Skin epidermis (tissue), 12 donors: ENCODE measurements at regions not wholly inside any gene's neighbourhood (a gene's known extent, or its start where the extent isn't known, plus 50 kb on each side); places are given as distances from the start of the nearest gene placed in this dataset.
"Not testable (repeated sequence)": the region's sequence is repeated elsewhere in the genome, so short reads cannot be mapped to it uniquely, and the experiment has no call there.

Source experiments
- H3K27ac ChIP-seq, 21 experiments: fragments of 200-600 bp; sonication (generic) in 11 of 21; one replicate each; pipeline ENCODE4 v1.5.0; 2020; ENCODE audit warnings: mild to moderate bottlenecking in 3 of 21, inconsistent platforms in 2 of 21, moderate library complexity in 2 of 21
- H3K4me3 ChIP-seq, 7 experiments: fragments of 200-600 bp; sonication (generic) in 2 of 7; one replicate each; pipeline ENCODE4 v1.5.0; 2020; ENCODE audit warnings: inconsistent platforms in 2 of 7, mild to moderate bottlenecking in 2 of 7, moderate library complexity in 1 of 7

DNA sequence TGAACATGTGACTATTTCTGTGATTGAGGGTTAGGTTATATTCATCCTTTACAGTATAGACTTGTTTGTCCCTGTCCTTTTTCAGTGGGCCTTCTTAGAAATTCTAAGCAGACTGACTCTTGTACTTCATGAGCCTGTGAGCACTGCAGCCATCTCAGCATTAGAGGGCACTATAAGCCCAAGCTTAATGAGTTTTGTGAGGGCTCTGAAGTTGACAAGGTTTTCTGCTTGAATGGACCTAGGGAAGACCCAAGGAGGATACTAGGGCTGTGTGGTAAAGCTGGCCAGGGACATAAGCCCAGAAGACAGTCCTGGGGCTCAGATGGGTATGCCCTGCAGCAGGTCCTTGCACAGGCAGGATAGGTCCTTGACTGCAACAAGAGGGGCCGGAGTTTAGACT, 126.5 kb downstream of the MRPS30 start:
- no peak overlapping the region for H3K4me3 ChIP-seq
- H3K27ac ChIP-seq: no peak overlapping the region

DNA sequence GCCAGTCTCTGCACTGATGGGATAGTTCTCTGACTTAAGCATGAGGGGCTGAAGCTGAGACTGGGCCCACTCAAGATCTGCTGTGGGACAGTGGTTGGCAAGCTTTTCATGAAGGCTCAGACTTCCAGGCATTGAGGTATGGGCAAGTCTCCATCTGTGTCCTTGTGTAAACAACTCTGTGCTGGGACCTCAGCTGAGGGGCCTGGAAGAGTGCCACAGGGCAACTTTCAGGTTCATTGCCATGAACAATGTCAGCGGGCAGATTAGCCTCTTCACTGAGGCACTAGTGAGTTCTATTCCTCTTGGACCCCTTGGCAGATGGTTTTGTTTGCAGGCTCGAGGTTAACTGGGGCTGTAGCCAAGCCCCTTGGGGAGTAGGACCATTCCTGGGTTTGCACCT, 127.1 kb downstream of the MRPS30 start:
- Histone ChIP-seq H3K4me3 (no peak overlapping the region), H3K27ac (no peak overlapping the region)

GRCh38 chr5:44942524-44943001, 133.8 kb downstream of the MRPS30 start:
- H3K4me3 ChIP-seq: no peak overlapping the region
- H3K27ac ChIP-seq: no peak overlapping the region

DNA sequence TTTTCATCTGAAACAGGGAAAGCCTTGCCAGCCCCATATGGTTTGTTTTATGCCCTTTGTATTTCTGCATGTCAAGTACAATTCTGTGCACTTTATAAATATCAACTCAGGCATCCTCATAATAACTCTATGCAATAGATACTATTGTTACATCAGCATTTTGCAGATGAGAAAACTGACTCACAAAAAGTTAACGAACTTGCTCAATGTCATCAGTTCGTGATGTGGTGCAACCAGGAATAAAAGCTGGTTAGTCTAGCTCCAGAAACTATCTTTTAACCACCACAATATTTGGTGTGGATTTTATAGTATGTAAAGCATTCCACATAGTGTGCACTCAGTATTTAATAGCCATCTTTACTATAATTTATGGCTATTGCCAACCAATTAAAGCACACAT, 134.9 kb downstream of the MRPS30 start:
- Histone ChIP-seq H3K27ac (no peak overlapping the region), H3K4me3 (no peak overlapping the region)

DNA sequence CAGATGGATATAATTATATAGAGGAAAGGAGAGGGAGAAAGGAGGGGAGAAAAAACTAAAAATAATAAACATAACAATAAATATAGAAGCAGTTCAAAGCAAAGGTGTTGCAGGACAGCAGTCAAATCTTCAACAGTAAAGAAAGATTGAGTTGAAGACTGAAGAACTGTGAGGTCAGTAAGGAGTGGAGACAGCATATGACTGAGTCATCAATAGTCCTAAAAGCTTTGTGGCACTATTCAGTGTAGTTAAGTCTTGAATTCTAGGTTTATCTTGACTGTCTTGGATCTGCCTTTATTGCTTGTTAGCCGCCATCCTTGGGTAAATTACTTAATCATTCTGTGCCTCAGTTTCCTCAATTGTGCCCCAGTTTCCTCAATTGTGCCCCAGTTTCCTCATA, 137.0 kb downstream of the MRPS30 start:
- no peak overlapping the region for H3K4me3 ChIP-seq
- H3K27ac ChIP-seq: no peak overlapping the region

GRCh38 chr5:44949687-44950086, 140.9 kb downstream of the MRPS30 start:
- no peak overlapping the region for H3K27ac ChIP-seq

DNA sequence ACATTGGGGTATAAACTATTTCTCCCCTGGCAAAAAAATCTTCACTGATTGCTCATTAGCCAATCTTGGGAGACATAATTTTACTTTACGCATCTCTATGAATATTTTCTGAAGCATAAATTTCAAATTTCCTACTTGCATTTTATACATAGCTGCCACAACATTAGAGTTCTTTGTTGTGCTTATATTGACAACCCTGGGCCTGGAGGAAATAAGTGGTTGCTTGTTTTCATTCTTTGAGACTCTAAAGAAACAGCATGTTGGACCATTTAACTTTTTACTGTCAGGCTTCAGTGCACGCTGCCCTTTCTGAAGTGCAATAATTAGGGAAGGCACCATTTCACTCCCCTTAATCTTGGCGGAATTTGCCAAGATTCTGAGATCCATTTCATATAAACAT, 142.6 kb downstream of the MRPS30 start:
- no peak overlapping the region for H3K4me3 ChIP-seq
- no peak overlapping the region for H3K27ac ChIP-seq

More at GRCh38 chr5:44949687-44950086, 140.9 kb downstream of the MRPS30 start:
- H3K4me3 ChIP-seq: no peak overlapping the region

GRCh38 chr5:44952376-44952775, 143.6 kb downstream of the MRPS30 start:
- Histone ChIP-seq H3K27ac (no peak overlapping the region), H3K4me3 (no peak overlapping the region)

DNA sequence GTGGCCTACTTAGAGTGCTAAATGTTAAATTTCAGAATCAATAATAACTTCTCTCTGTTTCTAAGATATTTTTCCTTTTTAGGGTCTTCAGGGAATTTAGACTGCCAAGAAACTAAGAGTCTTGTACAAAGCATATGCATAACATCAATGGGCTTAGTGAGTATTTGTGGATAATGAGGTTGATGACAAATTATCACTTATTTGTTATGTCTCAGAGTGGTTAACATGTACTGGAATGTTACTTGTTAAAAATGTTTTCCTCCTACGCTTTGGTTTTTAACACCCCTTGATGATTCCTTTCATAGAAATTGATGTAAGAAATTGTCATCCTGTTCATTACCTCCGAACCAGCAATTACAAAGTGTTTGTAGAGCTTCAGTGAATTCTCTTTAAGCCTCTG, 144.3 kb downstream of the MRPS30 start:
- Histone ChIP-seq H3K27ac (no peak overlapping the region), H3K4me3 (no peak overlapping the region)

GRCh38 chr5:44958943-44959454, 150.3 kb downstream of the MRPS30 start:
- not testable (repeated sequence) for H3K27ac ChIP-seq, H3K4me3 ChIP-seq

- Histone ChIP-seq H3K4me3 (no peak overlapping the region), H3K27ac (no peak overlapping the region)
Observed at GRCh38 chr5:44969825-44970224, 161.1 kb downstream of the MRPS30 start.

- H3K27ac ChIP-seq, H3K4me3 ChIP-seq: not testable (repeated sequence)
Observed at GRCh38 chr5:44970963-44971362, 162.2 kb downstream of the MRPS30 start.

- Histone ChIP-seq H3K27ac (no peak overlapping the region), H3K4me3 (no peak overlapping the region)
Observed at GRCh38 chr5:44974813-44975212, 166.1 kb downstream of the MRPS30 start.

DNA sequence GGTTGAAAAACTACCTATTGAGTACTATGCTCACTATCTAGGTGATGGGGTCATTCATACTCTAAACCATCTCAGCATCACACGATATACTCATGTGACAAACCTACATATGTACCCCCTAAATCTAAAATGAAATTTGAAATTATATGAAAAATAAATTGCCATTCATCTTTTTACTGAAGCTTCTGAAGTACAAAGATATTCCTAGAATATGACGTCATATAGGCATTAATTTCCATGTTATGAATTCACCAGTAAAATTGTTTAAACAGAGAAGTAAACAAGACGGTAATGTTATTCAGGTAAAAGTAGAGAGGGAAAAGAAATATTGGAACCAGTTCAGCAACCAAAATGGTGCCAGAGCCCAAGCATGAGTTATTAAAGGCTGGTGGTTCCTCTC, 173.0 kb downstream of the MRPS30 start:
- no peak overlapping the region for H3K27ac ChIP-seq
- no peak overlapping the region for H3K4me3 ChIP-seq

- Histone ChIP-seq H3K4me3 (no peak overlapping the region), H3K27ac (no peak overlapping the region)
Observed at GRCh38 chr5:44983006-44983405, 174.3 kb downstream of the MRPS30 start.

DNA sequence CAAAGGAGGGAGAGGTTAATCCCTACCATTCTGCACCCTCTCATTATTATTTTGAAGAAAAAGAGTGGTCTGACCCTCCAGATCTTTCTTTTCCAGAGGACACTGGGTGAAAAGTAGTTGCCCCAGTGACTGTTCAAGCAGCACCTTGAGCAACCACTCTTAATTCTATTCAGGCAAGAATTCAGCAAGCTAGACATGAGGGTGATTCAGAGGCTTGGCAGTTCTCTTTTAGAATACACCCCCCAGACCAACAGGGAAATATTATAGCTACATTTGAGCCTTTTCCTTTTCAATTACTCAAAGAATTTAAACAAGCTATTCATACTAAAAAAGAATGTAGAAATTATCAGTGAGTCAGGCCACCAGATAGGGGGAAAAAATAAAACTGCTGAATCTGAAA, 178.3 kb downstream of the MRPS30 start:
- no peak overlapping the region for H3K27ac ChIP-seq

DNA sequence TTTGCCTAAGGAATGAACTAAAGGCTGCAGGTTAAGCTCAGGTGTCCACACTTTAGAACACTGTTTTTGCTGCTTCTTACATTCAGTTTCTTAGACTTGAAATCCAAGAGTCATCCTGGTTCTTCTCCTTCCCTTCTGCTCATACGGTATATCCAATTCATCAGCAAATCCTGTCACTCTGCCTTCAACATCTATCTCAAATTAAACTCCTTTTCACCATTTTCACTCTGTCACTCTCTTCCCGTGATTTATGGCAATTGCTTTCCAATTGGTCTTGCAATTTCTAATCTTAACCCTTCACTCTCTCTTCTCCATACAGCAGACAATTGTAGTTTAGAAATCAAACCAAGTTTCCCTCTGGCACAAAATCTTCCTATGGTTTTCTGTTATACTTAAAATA, 182.9 kb downstream of the MRPS30 start:
- Histone ChIP-seq H3K27ac (no peak overlapping the region), H3K4me3 (no peak overlapping the region)

More for the DNA sequence above, 178.3 kb downstream of the MRPS30 start:
- H3K4me3 ChIP-seq: no peak overlapping the region

DNA sequence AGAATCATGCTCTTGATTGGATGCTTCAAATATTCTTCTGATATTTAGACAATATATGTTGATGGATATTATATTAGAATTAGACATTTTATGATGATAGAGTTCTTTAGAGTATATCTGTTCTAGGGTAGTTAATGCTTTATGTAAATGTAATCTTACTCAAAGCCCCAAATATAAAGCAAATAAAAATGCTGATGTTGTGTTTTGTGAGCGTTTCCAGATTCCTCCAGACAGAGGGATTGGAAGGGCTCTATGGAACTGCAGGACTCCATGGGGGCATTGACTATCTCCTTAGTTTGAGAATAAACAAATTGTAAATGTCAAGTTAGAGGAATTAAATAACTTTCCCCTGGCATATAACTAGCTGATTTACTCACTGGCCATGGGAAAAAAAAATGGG, 184.5 kb downstream of the MRPS30 start:
- no peak overlapping the region for H3K27ac ChIP-seq
- H3K4me3 ChIP-seq: no peak overlapping the region

DNA sequence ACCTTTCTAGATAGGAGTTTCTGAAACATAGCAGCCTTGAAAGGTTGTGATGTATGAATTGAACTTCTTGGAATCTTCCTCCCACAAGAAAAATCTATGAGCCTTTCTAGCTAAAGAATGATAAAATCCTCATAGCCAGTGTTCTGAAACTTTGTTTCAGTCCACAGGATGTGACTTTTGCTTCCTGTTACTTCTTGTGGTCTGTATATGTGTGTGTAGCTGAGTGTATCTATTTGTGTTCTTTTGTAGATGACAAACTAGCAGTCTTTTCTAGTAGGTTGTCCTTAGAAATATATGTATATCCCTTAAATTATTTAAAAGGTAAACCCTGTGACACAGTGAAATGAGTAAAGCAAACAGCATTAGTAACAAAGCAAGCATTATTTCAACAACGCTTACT, 188.8 kb downstream of the MRPS30 start:
- H3K4me3 ChIP-seq: no peak overlapping the region
- no peak overlapping the region for H3K27ac ChIP-seq

- not testable (repeated sequence) for H3K4me3 ChIP-seq, H3K27ac ChIP-seq
Observed at GRCh38 chr5:45007102-45007501, 198.4 kb downstream of the MRPS30 start.

DNA sequence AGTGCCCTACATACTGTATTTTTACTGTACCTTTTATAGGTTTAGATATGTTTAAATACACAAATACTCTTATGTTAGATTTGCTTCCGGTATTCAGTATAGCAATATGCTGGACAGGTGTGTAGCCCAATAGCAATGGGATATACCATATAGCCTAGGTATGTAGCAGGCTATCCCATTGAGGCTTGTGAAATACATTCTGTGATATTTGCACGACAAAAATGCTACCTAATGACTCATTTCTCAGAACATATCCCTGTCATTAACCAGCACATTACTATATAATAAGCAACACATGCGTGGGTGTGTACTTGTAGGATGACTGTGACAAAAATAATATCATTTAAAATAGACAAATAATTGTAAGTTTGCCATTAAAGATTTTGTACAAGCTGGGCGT, 208.8 kb downstream of the MRPS30 start:
- Histone ChIP-seq H3K27ac (no peak overlapping the region), H3K4me3 (no peak overlapping the region)

DNA sequence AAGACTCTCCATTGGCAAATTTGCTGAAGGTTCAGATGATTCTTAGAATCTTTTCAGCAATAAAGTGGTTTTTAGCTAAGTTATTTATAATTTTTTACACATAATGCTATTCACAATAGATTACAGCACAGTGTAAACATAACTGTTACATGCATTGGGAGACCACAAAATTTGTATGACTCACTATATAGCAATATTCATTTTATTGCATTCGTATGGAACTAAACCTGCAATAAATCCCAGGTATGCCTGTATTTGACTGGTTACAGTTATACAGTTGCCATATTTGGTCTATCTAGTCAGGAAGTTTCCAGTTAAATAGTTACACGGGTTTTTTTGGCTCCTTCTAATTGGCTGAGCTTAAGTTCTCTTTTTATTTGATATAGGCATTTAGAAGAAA, 220.8 kb downstream of the MRPS30 start:
- no peak overlapping the region for H3K4me3 ChIP-seq
- H3K27ac ChIP-seq: no peak overlapping the region

GRCh38 chr5:45035991-45036390, 227.2 kb downstream of the MRPS30 start:
- Histone ChIP-seq H3K4me3 (no peak overlapping the region), H3K27ac (no peak overlapping the region)
